Upper lobe of right lung (tissue), 1 donor: ENCODE measurements at regions not wholly inside any gene's neighbourhood (a gene's known extent, or its start where the extent isn't known, plus 50 kb on each side); places are given as distances from the start of the nearest gene placed in this dataset.

ENCODE experiments used
- ATAC-seq: fragments of 200-7000 bp; cut with Tn5 transposase; one replicate; pipeline ENCODE4 v1.9.1; 2020; ENCODE audit warnings: mild to moderate bottlenecking, moderate library complexity
- DNase-seq: peaks from one replicate; pipeline ENCODE4 v3.0.0-alpha.2; 2020
- H3K27ac ChIP-seq: fragments of 200-600 bp; one replicate; pipeline ENCODE4 v1.8.0; 2022
- H3K27me3 ChIP-seq: fragments of 200-600 bp; one replicate; pipeline ENCODE4 v1.8.0; 2022; ENCODE audit warnings: mild to moderate bottlenecking
- H3K36me3 ChIP-seq: fragments of 200-600 bp; one replicate; pipeline ENCODE4 v1.8.0; 2022
- H3K4me1 ChIP-seq: fragments of 200-600 bp; one replicate; pipeline ENCODE4 v1.8.0; 2022
- H3K4me3 ChIP-seq: fragments of 200-600 bp; one replicate; pipeline ENCODE4 v1.8.0; 2022; ENCODE audit warnings: mild to moderate bottlenecking
- H3K9me3 ChIP-seq: fragments of 200-600 bp; one replicate; pipeline ENCODE4 v1.8.0; 2022
- CTCF ChIP-seq: fragments of 200-600 bp; IDR thresholded peaks from one replicate; pipeline ENCODE4 v1.8.0; 2022; ENCODE audit warnings: antibody characterized with exemption
- intact Hi-C: fragments of 100-400 bp; cut with DNase I; formaldehyde crosslinking; loops from one replicate; pipeline ENCODE4 v1.11.0; 2022
- donor health status: DM: no; HTN: yes; CAD: no; lungs with severe emphysema.

DNA sequence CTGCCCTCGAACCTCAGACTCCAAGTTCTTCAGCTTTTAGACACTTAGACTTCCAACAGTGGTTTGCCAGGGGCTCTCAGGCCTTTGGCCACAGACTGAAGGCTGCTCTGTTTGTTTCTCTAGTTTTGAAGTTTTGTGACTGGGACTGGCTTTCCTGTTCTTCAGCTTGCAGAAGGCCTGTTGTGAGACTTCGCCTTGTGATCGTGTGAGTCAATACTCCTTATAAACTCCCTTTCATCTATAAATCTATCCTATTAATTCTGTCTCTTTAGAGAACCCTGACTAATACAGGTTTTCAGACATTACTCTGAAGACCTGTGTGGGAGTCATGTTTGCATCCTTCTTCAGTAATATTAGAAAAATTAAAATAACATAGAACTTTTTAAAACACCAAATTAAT, 289.1 kb downstream of the RMST start:
- no peak for ATAC-seq
- no peaks in the 10 kb centered on the region for H3K27me3 ChIP-seq
- intact Hi-C loops: no loop called here

GRCh38 chr12:97752129-97752528, 289.5 kb downstream of the RMST start:
- ATAC-seq: no peak
- Histone ChIP-seq H3K9me3 (no peaks in the 10 kb centered on the region), H3K4me3 (no peak overlapping the region), H3K27me3 (no peaks in the 10 kb centered on the region), H3K4me1 (no peaks in the 10 kb centered on the region), H3K27ac (no peak overlapping the region), H3K36me3 (no peaks in the 10 kb centered on the region)
- TF ChIP-seq CTCF: no peak
- DNase-seq: no peak
- intact Hi-C loops: no loop called here

More for the DNA sequence above, 289.1 kb downstream of the RMST start:
- Histone ChIP-seq H3K36me3 (no peaks in the 10 kb centered on the region), H3K9me3 (no peaks in the 10 kb centered on the region), H3K4me1 (no peaks in the 10 kb centered on the region), H3K27ac (no peak overlapping the region), H3K4me3 (no peak overlapping the region)
- no peak for DNase-seq
- TF ChIP-seq CTCF: no peak

DNA sequence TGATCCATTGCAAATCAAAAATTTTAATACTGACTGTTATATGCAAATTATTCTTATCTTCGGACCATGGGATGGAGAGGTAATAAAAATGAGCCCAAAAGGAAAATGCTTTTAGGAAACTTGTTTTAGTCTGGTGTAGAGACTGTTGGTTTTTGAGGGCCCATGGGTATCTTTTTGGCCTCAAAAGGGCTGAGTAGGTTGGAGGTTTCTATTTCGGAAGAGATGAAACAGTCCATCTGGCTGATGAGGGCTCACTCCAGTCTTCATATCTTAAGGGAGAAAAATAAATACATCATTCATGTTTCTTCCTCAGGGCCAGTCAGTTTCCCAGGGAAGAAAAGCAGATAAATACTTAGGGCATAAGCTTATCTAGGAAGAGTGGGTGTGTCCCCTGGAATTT, 290.7 kb downstream of the RMST start:
- no peak for TF ChIP-seq CTCF
- H3K4me3 ChIP-seq: no peak overlapping the region
- no peaks in the 10 kb centered on the region for H3K4me1 ChIP-seq
- no peaks in the 10 kb centered on the region for H3K27me3 ChIP-seq
- ATAC-seq (no peak), DNase-seq (no peak)
- intact Hi-C loops: no loop called here
- no peak overlapping the region for H3K27ac ChIP-seq
- no peaks in the 10 kb centered on the region for H3K9me3 ChIP-seq
- H3K36me3 ChIP-seq: no peaks in the 10 kb centered on the region

- intact Hi-C loops: no loop called here
- Histone ChIP-seq H3K9me3 (no peaks in the 10 kb centered on the region), H3K27me3 (no peaks in the 10 kb centered on the region), H3K36me3 (no peaks in the 10 kb centered on the region), H3K4me3 (no peak overlapping the region), H3K4me1 (no peaks in the 10 kb centered on the region), H3K27ac (no peak overlapping the region)
- no peak for ATAC-seq
- no peak for DNase-seq
- TF ChIP-seq CTCF: no peak
These were observed 291.7 kb downstream of the RMST start for GRCh38 chr12:97754306-97754705.

GRCh38 chr12:97756066-97756666, 293.6 kb downstream of the RMST start:
- H3K4me1 ChIP-seq: no peaks in the 10 kb centered on the region
- intact Hi-C loops: no loop called here
- no peaks in the 10 kb centered on the region for H3K36me3 ChIP-seq
- no peak for TF ChIP-seq CTCF
- no peak overlapping the region for H3K4me3 ChIP-seq
- no peak for ATAC-seq
- no peak for DNase-seq
- peak overlapping the region; percentile 45 for H3K27ac ChIP-seq
- H3K9me3 ChIP-seq: no peaks in the 10 kb centered on the region
- H3K27me3 ChIP-seq: no peaks in the 10 kb centered on the region

GRCh38 chr12:97756741-97757140, 294.1 kb downstream of the RMST start:
- peak overlapping the region; percentile 45 for H3K27ac ChIP-seq
- H3K9me3 ChIP-seq: no peaks in the 10 kb centered on the region
- no peak overlapping the region for H3K4me3 ChIP-seq
- no peaks in the 10 kb centered on the region for H3K4me1 ChIP-seq
- DNase-seq (no peak), ATAC-seq (no peak)
- no peaks in the 10 kb centered on the region for H3K36me3 ChIP-seq
- H3K27me3 ChIP-seq: no peaks in the 10 kb centered on the region
- no peak for TF ChIP-seq CTCF
- intact Hi-C loops: no loop called here
